ENCODE measurements at regions not wholly inside any gene's neighbourhood (a gene's known extent, or its start where the extent isn't known, plus 50 kb on each side); places are given as distances from the start of the nearest gene placed in this dataset.

DNA sequence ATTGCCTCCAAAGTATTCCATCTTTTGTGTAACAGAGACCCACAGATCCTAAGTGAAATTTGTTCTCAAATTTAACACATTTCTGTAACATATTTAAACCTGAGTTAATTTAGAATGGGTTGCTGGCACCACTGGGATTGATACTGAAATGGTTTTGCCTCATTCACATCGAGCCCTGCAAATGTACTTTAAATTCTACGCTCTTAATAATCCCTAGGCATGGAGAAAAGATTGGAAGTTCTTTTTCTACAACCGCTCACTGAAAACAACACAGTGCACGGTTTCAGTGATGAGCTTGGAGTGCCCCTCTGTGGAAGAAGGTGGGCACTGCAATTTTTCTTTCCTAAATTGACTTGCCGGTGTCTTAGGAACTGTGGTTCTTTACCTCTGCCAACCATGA lies 109.9 kb upstream of the ATP11B start:
- H3K9me3 ChIP-seq (ENCODE audit: low read depth): no peaks in the 10 kb centered on the region
- no peak overlapping the region for H3K27ac ChIP-seq
- H3K27me3 ChIP-seq (replicated peaks; ENCODE audit: insufficient read depth): peaks cover 39% of the 10 kb centered on the region
- no peaks in the 10 kb centered on the region for H4K20me1 ChIP-seq (ENCODE audit: insufficient read depth)
- peak overlapping the region; percentile 81 for H3K4me3 ChIP-seq
- in situ Hi-C loops (cut with MboI): loop anchor here (10.0 kb wide), 1 partner anchor 979 kb away; no protein-coding TSS in a partner anchor
- no peaks in the 10 kb centered on the region for H3F3A ChIP-seq (ENCODE audit: insufficient read depth)
- peak overlapping the region; percentile 87 for H3K4me2 ChIP-seq (ENCODE audit: unreplicated experiment)
- DNase-seq: peak; percentile 79
- no peak overlapping the region for H3K9ac ChIP-seq
- peak overlapping the region; percentile 93 for H2AFZ ChIP-seq
- H3K79me2 ChIP-seq (ENCODE audit: insufficient read depth): no peaks in the 10 kb centered on the region
- TF ChIP-seq EZH2 (IDR thresholded peaks at IDR 0.05; ENCODE audit: insufficient read depth, poor library complexity, severe bottlenecking) (no peak), EZH2phosphoT487 (IDR thresholded peaks at IDR 0.05; ENCODE audit: insufficient read depth, low read depth) (no peak)
- H3K9me2 ChIP-seq (ENCODE audit: insufficient read depth): no peaks in the 10 kb centered on the region
- no peaks in the 10 kb centered on the region for H3K36me3 ChIP-seq (ENCODE audit: low read depth)
- WGBS, 2 experiments (ENCODE audit: low coverage in 1 of 2, low lambda C conversion rate in 2 of 2, missing lambda C conversion rate in 2 of 2): 2% methylated on average over 5 of the region's 5 CpGs
- no peaks in the 10 kb centered on the region for H3K4me1 ChIP-seq (ENCODE audit: insufficient read depth)

DNA sequence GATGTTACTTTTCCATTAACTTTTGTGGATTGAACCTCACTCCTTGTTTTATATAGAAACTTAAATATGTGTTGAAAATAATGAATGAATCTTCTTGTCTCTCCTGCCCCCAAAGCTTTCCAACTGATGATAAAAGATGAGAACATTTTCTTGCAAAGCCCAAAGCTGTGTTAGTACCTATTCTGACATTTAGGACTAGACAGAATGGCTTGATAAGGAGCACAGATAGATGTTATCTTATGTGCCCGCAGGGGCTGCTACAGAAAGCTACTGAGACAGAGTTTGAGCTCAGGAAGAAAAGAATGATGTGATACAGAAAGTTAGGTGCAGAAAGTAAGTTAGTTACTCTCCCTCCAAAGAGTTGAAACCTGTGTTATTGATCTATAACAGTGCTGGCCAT lies 109.4 kb upstream of the ATP11B start:
- 0% methylated on average over 1 of the region's 1 CpG for WGBS, 2 experiments (ENCODE audit: low coverage in 1 of 2, low lambda C conversion rate in 2 of 2, missing lambda C conversion rate in 2 of 2)
- H3K9ac ChIP-seq: no peak overlapping the region
- no peak overlapping the region for H2AFZ ChIP-seq
- no peaks in the 10 kb centered on the region for H3K4me1 ChIP-seq (ENCODE audit: insufficient read depth)
- H3K4me2 ChIP-seq (ENCODE audit: unreplicated experiment): no peak overlapping the region
- TF ChIP-seq EZH2 (IDR thresholded peaks at IDR 0.05; ENCODE audit: insufficient read depth, poor library complexity, severe bottlenecking) (no peak), EZH2phosphoT487 (IDR thresholded peaks at IDR 0.05; ENCODE audit: insufficient read depth, low read depth) (no peak)
- no peak overlapping the region for H3K4me3 ChIP-seq
- H4K20me1 ChIP-seq (ENCODE audit: insufficient read depth): no peaks in the 10 kb centered on the region
- in situ Hi-C loops (cut with MboI): loop anchor here (10.0 kb wide), 1 partner anchor 979 kb away; no protein-coding TSS in a partner anchor
- H3K79me2 ChIP-seq (ENCODE audit: insufficient read depth): no peaks in the 10 kb centered on the region
- no peaks in the 10 kb centered on the region for H3K36me3 ChIP-seq (ENCODE audit: low read depth)
- DNase-seq: no peak
- no peak overlapping the region for H3K27ac ChIP-seq
- no peaks in the 10 kb centered on the region for H3K9me2 ChIP-seq (ENCODE audit: insufficient read depth)
- H3K27me3 ChIP-seq (replicated peaks; ENCODE audit: insufficient read depth): peaks cover 43% of the 10 kb centered on the region
- no peaks in the 10 kb centered on the region for H3F3A ChIP-seq (ENCODE audit: insufficient read depth)
- H3K9me3 ChIP-seq (ENCODE audit: low read depth): no peaks in the 10 kb centered on the region

DNA sequence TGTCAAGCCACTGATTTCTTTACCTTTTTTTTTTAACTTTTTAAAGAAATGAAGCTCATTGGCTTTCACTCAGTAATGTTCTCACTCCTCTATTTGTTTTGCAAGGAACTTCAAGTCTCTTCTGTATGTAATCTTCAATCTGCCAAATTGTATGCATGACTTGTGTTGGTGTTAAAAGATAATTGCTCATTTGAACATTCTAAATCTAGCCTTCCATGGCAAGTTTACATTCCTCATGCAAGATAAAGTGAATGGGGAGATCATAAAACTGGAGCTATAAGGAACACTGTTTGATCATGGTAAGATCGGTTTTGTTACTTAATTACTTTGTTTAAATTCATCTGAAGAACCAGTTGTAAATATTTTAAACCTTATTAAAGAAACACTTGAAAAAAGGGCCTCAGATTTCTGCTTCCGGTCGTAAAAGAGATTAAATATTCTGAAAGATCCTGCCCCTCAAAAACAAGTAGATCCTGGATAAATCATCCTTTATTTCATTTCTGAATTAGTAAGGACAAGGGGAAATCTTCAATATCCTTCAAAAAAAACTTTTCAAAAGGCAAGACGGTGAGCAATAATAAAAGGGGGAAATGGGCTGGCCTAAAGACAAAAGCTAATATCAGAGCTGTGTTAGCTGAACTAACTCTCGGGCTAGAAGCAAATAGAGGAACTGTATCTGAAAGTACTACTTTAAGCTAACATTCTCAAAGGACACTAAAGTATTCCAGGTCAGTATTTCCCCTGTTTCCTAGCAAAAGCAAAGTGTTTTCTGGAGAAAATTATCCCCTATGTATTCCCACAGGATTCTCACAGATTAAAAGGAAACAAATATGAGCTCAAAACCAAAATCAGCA lies 107.0 kb upstream of the ATP11B start:
- H3K9me3 ChIP-seq (ENCODE audit: low read depth): no peaks in the 10 kb centered on the region
- in situ Hi-C loops (cut with MboI): loop anchor here (10.0 kb wide), 1 partner anchor 981 kb away; no protein-coding TSS in a partner anchor
- TF ChIP-seq EZH2phosphoT487 (IDR thresholded peaks at IDR 0.05; ENCODE audit: insufficient read depth, low read depth): no peak
- TF ChIP-seq EZH2 (IDR thresholded peaks at IDR 0.05; ENCODE audit: insufficient read depth, poor library complexity, severe bottlenecking): no peak
- no peak for DNase-seq
- H3K4me3 ChIP-seq: no peak overlapping the region
- H3K4me1 ChIP-seq (ENCODE audit: insufficient read depth): no peaks in the 10 kb centered on the region
- no peak overlapping the region for H3K9ac ChIP-seq
- H3K9me2 ChIP-seq (ENCODE audit: insufficient read depth): no peaks in the 10 kb centered on the region
- no peak overlapping the region for H3K4me2 ChIP-seq (ENCODE audit: unreplicated experiment)
- no peaks in the 10 kb centered on the region for H3F3A ChIP-seq (ENCODE audit: insufficient read depth)
- no peak overlapping the region for H3K27ac ChIP-seq
- no peaks in the 10 kb centered on the region for H3K36me3 ChIP-seq (ENCODE audit: low read depth)
- peaks cover 61% of the 10 kb centered on the region for H3K27me3 ChIP-seq (replicated peaks; ENCODE audit: insufficient read depth)
- no peaks in the 10 kb centered on the region for H3K79me2 ChIP-seq (ENCODE audit: insufficient read depth)
- no peak overlapping the region for H2AFZ ChIP-seq
- 44 to 54% methylated on average over 5 of the region's 5 CpGs for WGBS, 2 experiments (ENCODE audit: low coverage in 1 of 2, low lambda C conversion rate in 2 of 2, missing lambda C conversion rate in 2 of 2)
- no peaks in the 10 kb centered on the region for H4K20me1 ChIP-seq (ENCODE audit: insufficient read depth)

DNA sequence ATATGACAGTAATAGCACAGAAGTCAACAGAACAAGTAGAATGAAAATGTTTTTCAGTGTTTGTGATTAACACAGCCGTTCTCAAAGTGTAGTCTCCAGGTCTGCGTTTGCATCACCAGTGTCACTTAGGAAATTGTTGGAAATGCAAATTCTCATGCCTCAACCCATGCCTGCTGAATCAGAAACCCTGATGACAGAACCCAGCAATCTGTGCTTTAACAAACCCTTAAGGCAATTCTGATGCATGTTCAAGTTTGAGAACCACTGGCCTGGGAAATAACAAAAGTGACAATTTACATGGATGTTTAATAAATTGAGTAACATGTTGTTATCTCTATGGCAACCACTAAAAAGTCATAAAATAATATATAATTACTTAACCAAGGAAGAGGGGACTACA lies 103.1 kb upstream of the ATP11B start:
- no peak for TF ChIP-seq EZH2phosphoT487 (IDR thresholded peaks at IDR 0.05; ENCODE audit: insufficient read depth, low read depth)
- no peak for TF ChIP-seq EZH2 (IDR thresholded peaks at IDR 0.05; ENCODE audit: insufficient read depth, poor library complexity, severe bottlenecking)
- 27 to 59% methylated on average over 2 of the region's 2 CpGs for WGBS, 2 experiments (ENCODE audit: low coverage in 1 of 2, low lambda C conversion rate in 2 of 2, missing lambda C conversion rate in 2 of 2)
- no peak overlapping the region for H2AFZ ChIP-seq
- no peaks in the 10 kb centered on the region for H3K9me3 ChIP-seq (ENCODE audit: low read depth)
- DNase-seq: peak; percentile 6
- no peaks in the 10 kb centered on the region for H4K20me1 ChIP-seq (ENCODE audit: insufficient read depth)
- no peaks in the 10 kb centered on the region for H3F3A ChIP-seq (ENCODE audit: insufficient read depth)
- no peaks in the 10 kb centered on the region for H3K36me3 ChIP-seq (ENCODE audit: low read depth)
- no peak overlapping the region for H3K4me2 ChIP-seq (ENCODE audit: unreplicated experiment)
- no peaks in the 10 kb centered on the region for H3K4me1 ChIP-seq (ENCODE audit: insufficient read depth)
- in situ Hi-C loops (cut with MboI): no loop called here
- no peaks in the 10 kb centered on the region for H3K9me2 ChIP-seq (ENCODE audit: insufficient read depth)
- no peak overlapping the region for H3K9ac ChIP-seq
- H3K27me3 ChIP-seq (replicated peaks; ENCODE audit: insufficient read depth): peaks cover 75% of the 10 kb centered on the region
- H3K4me3 ChIP-seq: no peak overlapping the region
- no peak overlapping the region for H3K27ac ChIP-seq
- H3K79me2 ChIP-seq (ENCODE audit: insufficient read depth): no peaks in the 10 kb centered on the region

Data from GM23248 (cell line).